Gastrocnemius medialis (tissue), 4 donors: ENCODE measurements at regions not wholly inside any gene's neighbourhood (a gene's known extent, or its start where the extent isn't known, plus 50 kb on each side); places are given as distances from the start of the nearest gene placed in this dataset.
"Not testable (repeated sequence)": the region's sequence is repeated elsewhere in the genome, so short reads cannot be mapped to it uniquely, and the experiment has no call there.

Experiments used
- CTCF ChIP-seq, 5 experiments: fragments of 450-650 bp in 3 of 5; fragments of 200-600 bp in 2 of 5; sonication (generic) in 2 of 5; IDR thresholded peaks in 4 of 5; conservative IDR thresholded peaks in 1 of 5; 1 replicate in 4 of 5; 2 replicates in 1 of 5; pipeline ENCODE4 v1.5.1; 2016 to 2019; ENCODE audit warnings: antibody characterized with exemption in 5 of 5, mild to moderate bottlenecking in 3 of 5, moderate library complexity in 3 of 5
- POLR2A ChIP-seq, 2 donors: fragments of 450-650 bp; IDR thresholded peaks; one replicate each; pipeline ENCODE4 v1.6.1; 2017; ENCODE audit warnings: antibody characterized with exemption in 2 of 2, mild to moderate bottlenecking in 2 of 2, moderate library complexity in 2 of 2

GRCh38 chr22:16404639-16405038, 188.0 kb downstream of the CCT8L2 start:
- not testable (repeated sequence) for TF ChIP-seq CTCF (IDR thresholded peaks at IDR 0.05 in 4 of 5, conservative IDR thresholded peaks at IDR 0.05 in 1 of 5); POLR2A (IDR thresholded peaks at IDR 0.05)
